COLO668 (cell line): ENCODE measurements at regions not wholly inside any gene's neighbourhood (a gene's known extent, or its start where the extent isn't known, plus 50 kb on each side); places are given as distances from the start of the nearest gene placed in this dataset.

ENCODE experiments used
- DNase-seq: peaks from one replicate; lab custom pipeline; 2025; ENCODE audit not compliant: unreplicated experiment; lab: John Stamatoyannopoulos, UW

DNA sequence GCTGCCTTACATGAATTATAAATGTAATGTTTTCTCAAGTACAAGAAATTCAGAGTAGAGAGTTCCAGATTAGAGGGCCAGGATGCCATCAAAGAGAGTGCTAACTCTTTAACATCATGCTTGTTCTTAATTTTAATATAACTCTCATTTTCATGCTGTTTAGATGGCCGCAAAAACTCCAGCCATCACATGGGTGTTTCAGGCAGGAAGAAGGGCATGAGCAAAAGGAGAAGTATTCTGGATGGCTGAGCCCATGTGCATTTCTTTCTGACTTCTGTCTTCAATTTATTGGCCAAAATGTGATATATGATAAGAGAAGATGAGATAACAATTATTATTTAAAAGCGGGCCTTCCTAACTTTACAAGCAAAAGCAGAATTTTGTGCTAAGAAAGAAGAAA is 1328.6 kb downstream of the MRPL39 start:
- DNase-seq = no peak

GRCh38 chr21:24276204-24276603 is 1331.1 kb downstream of the MRPL39 start:
- DNase-seq = no peak

- no peak for DNase-seq
Measured at GRCh38 chr21:24275616-24276015, 1331.7 kb downstream of the MRPL39 start.

DNA sequence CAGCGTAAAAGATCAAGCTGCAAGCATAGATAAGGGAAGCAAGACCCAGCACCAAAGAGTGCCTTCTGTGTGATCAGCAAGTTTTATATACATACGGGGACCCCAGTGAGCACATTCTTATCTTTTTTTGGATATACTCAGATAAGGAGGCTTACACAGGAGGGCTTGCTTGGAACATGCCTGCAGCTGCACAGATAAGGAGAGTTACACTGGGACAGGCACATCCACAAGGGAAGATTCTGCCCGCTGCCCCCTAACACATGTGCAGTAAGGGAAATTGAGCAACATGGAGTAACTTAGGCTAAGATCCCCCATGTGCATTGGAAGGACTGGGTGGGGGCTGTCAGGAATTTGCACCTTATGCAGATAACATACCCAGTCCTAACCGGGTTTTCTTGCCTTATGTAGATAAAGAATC is 1334.8 kb downstream of the MRPL39 start:
- no peak for DNase-seq

DNA sequence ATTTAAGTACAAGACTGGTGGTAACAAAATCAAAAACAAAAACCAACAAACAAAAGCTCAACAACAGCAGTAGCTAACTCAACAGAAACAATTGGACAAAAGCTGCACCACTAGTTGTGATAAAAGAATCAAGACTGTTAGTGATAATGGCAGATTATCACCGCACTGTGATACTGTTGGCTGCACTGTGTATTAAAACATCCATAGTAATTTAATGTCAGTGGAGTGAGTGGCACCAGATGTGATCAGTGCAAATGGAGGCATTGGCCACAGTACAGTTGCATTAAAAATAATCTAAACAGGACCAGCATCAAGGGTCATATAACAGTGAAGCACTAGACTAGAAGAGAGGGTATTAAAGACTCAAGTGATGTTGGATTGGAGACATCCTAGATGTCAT is 1341.3 kb downstream of the MRPL39 start:
- DNase-seq = no peak

DNA sequence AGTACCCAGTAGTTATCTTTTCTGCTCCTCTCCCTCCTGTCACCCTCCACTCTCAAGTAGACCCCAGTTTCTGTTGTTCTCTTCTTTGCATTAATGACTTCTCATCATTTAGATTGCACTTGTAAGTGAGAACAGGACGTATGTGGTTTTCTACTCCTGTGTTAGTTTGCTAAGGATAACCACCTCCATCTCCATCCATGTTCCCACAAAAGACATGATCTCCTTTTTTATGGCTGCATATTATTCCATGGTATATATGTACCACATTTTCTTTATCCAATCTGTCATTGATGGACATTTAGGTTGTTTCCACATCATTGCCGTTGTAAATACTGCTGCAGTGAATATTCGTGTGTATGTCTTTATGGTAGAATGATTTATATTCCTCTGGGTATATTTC is 1346.5 kb downstream of the MRPL39 start:
- DNase-seq = no peak

DNA sequence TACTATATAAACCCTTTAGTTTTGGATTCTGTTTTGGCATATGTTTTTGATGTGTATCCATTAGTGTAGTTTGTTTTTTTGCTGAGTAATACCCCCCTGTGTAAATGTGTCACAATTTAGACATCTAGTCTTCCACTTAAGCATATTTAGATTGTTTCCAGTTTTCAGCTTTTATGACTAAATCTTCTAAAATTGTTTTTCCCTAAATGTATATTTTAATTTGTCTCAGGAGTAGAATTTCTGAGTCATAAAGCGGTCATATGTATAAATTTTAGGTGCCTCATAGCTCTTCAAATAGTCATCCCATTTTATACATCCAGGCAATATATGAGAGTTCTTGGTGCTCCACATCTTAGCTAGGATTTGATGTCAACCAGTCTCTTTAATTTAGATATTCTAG is 1348.0 kb downstream of the MRPL39 start:
- no peak for DNase-seq

DNA sequence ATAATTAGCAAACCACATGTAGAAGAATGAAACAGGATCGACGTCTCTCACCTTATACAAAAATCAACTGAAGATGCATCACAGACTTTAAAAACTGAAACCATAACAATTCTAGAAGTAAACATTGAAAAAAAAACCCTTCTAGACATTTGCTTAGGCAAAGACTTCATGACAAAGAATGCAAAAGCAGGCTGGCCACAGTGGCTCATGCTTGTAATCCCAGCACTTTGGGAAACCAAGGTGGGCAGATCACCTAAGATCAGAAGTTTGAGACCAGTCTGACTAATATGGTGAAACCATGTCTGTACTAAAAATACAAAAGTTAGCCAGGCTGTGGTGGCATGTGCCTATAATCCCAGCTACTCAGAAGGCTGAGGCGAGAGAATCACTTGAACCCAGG is 1351.7 kb downstream of the MRPL39 start:
- no peak for DNase-seq

GRCh38 chr21:24225431-24225830 is 1381.8 kb downstream of the MRPL39 start:
- no peak for DNase-seq

DNA sequence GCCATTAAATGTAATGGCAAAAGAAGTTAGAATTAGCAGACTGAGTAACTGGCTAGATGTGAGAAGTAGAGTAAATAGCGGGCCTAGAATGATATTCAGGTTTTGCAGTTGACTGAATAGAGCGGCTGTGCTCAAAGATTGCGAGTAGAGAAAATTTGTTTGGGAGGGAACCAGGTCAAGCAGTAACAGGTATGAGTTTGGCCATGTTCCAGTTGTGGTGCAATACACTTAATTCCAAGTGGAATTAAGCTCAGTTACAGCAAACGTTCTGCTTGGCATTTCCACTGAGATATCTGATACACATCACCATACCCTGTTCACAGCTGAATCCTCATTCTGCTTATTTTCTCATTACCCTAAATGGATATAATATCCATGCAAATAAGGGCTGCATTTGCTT is 1382.9 kb downstream of the MRPL39 start:
- DNase-seq = no peak

- DNase-seq = no peak
Measured at GRCh38 chr21:24223624-24224023, 1383.7 kb downstream of the MRPL39 start.

- no peak for DNase-seq
Measured at GRCh38 chr21:24222676-24223075, 1384.6 kb downstream of the MRPL39 start.

GRCh38 chr21:24220446-24220845 is 1386.8 kb downstream of the MRPL39 start:
- no peak for DNase-seq

DNA sequence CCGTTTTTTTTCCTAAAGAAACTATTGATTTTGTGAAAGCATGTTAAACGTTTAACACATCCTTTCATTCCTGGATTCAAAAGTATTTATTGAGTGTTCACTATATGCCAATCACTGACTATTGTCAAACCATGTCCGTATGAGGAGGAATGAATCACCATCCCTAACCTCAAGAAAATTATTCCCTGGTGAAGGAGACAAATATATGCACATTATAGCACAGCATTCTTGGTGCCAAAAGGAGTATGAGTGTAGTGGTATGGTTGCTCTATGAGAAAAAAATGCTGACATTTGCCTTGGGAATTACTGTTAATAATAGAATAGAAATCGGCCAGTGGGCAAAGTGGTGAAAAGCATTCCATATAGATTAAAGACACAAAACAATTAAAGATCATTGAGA is 1390.1 kb downstream of the MRPL39 start:
- no peak for DNase-seq

DNA sequence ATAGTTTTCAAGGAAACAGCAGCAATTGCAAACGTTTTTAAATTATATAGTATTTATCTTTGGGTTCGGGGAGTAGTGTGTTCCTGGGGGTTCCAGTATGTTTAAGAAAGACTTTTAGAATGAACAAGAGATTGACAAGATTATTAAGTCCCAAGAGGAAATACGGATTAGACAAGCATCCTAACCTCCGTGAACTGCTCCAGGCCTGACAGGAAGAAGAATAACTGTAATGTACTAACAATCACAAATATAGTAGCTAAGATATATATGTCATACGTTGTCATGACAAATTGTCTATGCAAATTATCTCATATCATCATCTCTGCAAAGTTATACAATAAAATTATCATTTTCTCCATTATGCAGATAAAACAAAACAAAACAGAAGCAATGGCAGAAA is 1397.2 kb downstream of the MRPL39 start:
- no peak for DNase-seq

DNA sequence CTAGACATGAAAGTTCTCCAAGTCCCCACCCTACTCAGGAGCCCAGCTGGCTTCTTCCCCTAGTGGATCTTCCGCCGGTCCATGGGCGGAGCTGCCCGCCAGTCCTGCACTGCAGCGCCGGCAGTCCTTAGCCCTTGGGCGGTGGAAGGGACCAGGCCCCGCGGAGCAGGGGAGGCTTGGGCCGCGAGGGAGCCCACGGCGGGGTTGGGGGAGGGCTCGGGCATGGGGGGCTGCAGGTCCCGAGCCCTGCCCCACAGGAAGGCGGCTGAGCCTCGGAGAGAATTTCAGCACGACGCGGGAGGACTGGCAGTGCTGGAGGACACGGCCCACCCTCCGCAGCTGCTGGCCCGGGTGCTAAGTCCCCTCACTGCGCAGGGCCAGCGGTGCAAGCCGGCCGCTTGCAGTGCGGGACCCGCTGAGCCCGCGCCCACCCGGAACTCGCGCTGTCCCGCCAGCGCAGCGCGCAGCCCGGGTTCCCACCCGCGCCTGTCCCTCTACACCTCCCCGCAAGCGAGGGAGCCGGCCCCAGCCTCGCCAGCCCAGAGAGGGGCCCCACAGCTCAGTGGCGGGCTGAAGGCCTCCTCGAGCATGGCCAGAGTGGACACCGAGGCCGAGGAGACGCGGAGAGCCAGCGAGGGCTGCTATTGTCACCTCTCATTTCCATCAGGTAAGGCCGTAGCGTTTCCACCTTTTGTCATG is 1398.6 kb downstream of the MRPL39 start:
- no peak for DNase-seq

- DNase-seq = no peak
Measured at GRCh38 chr21:24205319-24205718, 1402.0 kb downstream of the MRPL39 start.

DNA sequence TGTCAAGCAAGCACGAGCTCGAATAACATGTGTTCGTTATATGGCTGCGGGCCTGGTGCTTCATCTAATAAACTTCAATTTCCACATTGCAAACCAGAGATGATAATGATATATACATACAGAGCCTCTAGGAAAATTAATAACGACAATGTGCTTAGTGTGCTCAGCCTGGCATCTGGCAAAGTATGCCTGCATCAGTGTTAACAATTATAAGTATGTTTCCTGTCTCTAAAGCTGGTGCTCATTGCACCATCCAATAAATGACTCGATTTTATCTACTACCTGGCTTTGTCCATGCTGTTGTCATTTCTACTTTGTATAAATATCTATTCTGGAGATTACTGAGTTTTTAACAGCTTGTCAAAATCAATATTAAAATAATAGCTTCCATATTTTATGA is 1402.6 kb downstream of the MRPL39 start:
- DNase-seq = no peak

GRCh38 chr21:24200052-24200451 is 1407.2 kb downstream of the MRPL39 start:
- no peak for DNase-seq

- no peak for DNase-seq
Measured at GRCh38 chr21:24197923-24198322, 1409.4 kb downstream of the MRPL39 start.

- no peak for DNase-seq
Measured at GRCh38 chr21:24197132-24197643, 1410.1 kb downstream of the MRPL39 start.

GRCh38 chr21:24188506-24188905 is 1418.8 kb downstream of the MRPL39 start:
- no peak for DNase-seq

DNA sequence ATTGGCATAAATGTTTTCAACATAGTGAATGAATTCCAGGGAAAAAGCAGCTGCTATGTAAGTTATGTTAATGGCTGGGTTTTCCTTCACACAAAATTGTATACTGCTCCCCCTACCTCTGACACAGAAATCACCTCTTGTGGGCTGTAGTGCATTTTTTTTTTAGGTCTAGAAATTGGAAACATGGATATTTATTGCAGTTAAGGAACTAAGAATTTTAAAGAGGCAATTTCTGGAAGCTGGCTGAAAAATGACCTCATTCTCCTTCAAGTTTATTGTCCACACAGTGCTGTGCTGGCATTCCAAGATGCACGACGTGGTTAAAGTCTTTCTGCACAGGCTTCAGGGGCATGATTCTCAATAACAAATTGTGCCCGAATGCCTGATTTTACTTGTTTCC is 1424.2 kb downstream of the MRPL39 start:
- no peak for DNase-seq
